Endometrial microvascular endothelial cells (primary cell): ENCODE measurements at regions not wholly inside any gene's neighbourhood (a gene's known extent, or its start where the extent isn't known, plus 50 kb on each side); places are given as distances from the start of the nearest gene placed in this dataset.

Experiments
- in situ Hi-C: cut with HindIII; loops from 2 replicates; pipeline ENCODE4 v1.10.0; 2017; ENCODE audit warnings: low sequenced_read_pairs, low pct_unique_long_range_greater_than_20kb; ENCODE audit errors: inconsistent ontology term

DNA sequence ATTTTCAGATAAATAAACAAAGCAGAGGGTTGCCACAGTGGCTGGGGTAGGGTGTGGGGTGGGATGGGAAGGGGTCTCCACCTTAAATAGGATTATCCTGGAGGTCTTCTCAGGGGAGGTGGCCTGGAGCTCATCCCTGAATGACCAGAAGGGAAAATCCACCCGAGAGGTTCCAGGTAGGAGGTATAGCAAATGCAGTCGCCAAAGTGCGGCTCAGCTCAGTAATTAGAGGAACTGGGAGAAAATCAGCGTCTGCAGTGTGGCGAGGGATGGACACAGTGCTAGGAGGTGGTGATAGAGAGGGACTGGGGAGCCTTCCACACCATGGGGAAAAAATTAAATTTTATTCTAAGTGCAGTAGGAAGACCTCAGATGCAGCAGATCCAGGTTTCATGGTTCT, 584.5 kb downstream of the MATN1 start:
- in situ Hi-C loops, result loop anchor here (25.0 kb wide), 1 partner anchor 777 kb away; no protein-coding TSS in a partner anchor

DNA sequence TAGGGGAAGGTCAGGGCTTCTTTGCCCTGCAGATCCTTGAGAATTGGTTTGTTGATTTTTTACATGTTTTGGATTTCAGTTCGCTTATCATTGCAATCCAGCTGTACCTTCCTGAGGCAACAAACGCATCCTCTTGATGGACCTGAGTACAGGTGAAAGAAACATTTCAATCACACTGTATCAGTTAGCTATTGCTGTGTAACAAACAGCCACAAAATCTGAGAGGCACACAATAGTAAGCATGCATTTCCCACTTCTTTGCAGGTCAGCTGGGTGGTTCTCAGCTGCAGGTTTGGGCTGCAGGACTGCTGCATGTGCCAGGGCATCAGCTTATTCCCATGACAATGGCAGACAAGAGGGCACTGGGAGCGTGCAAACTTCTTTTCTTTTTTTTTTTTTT, 586.4 kb downstream of the MATN1 start:
- in situ Hi-C loops, result loop anchor here (25.0 kb wide), 1 partner anchor 775 kb away; no protein-coding TSS in a partner anchor

DNA sequence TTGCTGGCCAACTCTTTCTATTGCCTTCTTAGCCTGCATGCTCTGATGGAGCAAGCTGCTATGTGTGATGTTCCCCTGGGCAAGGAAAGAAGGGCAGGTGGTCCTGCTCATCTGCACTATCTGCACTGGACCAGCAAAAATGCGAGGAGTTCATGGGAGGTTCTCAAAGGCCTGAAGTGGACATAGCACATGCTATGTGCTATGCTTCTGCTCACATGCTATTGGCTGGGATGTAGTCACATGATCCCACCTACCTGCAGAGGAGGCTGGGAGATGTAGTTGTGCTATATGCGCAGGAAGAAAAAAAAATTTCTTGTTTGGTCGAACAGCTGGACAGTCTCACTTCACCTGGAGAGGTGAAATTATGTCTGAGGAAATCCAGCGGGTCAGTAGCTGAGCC, 587.7 kb downstream of the MATN1 start:
- in situ Hi-C loops, result loop anchor here (25.0 kb wide), 1 partner anchor 773 kb away; no protein-coding TSS in a partner anchor

DNA sequence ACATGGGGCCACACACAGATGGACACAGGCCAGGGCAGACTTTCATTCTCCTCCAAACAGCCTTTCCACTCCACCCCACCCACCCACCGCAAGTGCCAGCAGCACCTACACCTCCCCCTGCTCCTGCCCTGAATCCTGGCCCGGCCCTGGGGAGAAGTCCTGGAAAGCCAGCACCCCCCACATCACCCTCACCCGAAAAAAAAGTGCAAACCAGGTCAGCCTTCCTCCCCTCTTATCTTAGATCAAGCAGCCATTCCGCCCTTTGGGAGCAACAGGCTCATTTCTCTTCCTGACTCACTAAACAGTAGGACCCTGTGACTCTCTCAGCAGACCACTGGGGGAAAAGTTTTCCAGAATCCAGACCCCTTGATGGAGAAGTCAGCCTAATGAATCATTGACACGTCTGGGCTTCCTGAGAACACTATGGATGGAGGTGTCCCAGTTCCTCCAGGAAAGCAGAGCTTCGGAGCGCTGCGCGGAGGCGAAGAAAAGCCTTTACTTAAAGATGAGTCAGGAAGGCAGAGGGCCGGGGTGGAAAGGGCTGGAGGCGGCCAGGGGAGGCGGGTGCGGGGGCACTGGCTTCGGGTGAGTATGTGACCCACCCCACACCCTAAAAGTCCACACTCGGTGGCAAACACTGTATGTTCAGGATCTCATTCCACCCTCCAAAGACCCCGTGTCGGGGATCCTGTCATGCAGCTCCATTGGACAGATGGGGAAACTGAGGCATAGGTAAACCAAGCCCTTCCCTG, 588.7 kb downstream of the MATN1 start:
- in situ Hi-C loops, result loop anchor here (25.0 kb wide), 1 partner anchor 772 kb away; no protein-coding TSS in a partner anchor

DNA sequence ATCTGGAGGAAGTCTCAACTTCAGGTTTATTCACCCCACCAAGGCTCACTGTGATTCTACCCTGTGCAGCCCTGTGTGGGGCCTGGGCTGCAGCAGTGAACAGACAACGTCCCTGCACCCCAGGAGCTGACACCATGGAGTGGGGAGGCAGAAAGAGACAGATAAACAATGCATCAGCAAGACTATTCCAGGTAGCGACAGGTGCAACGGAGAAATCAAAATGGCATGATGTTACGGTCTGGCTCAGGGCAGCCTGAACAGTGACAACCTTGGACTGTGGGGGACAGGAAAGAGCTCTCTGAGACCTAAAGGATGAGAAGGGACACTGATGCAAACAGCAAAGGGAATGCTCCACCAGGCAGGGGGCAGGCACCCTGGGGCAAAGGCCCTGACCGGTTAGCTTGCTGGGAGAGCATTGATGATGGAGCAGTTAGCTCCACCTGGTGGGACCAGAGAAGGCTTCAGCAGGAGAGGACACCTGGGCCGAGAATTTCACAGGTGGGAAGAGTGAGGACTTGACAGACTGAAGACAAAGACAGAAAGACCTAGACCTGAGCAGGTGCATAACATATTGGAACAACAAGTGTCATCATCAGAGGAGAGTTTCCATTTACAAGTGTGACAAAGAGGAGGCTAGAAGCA, 589.9 kb downstream of the MATN1 start:
- in situ Hi-C loops, result loop anchor here (25.0 kb wide), 1 partner anchor 771 kb away; no protein-coding TSS in a partner anchor

DNA sequence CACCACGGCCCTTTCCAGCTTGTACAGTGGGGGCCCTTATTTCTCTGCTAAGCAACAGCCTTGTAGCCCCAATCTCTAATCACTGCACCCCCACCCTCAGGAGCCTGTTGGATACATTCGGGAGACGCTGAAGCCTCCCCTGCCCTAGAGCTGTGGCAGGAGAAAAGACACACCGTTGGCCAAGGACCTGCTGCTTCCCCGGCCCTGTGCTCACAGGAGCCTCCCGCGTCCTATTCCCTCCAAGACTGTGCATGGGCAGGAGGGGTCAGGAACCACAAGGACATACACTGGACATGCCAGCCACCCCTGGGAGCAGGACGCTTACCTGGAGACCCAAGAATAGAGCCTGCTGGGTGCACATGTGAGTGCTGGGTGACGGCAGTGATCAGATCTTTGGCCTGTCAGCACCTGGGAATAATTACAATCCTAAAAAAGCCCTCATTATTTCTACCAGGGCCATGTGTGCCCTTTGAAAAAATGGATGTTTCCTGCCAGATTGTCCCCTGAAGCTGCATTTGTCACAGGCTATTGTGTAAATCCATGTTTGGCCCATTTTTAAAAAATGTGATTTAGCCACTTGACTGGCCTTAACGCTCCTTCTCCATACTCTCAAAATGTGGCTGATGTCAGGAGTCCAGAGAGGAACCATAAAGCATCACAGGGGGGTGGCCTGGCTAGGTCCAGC, 590.6 kb downstream of the MATN1 start:
- in situ Hi-C loops, result loop anchor here (25.0 kb wide), 1 partner anchor 770 kb away; no protein-coding TSS in a partner anchor

DNA sequence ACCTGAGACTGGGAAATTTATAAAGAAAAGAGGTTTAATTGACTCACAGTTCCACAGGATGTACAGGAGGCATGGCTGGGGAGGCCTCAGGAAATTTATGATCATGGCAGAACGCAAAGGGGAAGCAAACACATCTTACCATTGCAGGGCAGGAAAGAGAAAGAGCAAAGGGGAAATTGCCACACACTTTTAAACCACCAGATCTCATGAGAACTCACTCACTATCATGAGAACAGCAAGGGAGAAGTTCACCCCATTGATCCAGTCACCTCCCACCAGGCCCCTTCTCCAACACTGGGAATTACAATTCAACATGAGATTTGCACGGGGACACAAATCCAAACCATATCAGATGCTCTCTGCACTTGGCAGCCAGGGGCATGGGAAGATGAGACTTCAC, 592.8 kb downstream of the MATN1 start:
- in situ Hi-C loops, result loop anchor here (25.0 kb wide), 1 partner anchor 768 kb away; no protein-coding TSS in a partner anchor

DNA sequence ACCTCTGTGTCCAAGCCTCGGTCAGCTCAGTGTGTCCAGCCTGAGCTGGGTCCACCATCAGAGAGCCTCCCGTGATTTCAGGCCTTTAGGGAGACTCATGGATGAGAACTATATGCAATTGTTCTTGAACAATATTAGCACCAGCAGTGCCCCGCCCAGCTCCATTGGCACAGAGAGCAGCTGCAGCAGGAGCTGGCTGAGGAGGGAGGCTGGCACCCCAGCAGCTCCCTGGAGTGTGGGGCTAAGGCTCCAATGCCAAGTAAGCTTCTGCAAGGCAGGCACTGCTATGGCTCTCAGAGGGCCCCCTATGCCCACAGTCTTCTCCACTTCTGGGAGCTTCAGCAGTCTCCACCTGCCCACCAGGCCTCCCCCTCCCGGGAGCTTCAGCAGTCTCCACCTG, 593.3 kb downstream of the MATN1 start:
- in situ Hi-C loops, result loop anchor here (25.0 kb wide), 1 partner anchor 768 kb away; no protein-coding TSS in a partner anchor

DNA sequence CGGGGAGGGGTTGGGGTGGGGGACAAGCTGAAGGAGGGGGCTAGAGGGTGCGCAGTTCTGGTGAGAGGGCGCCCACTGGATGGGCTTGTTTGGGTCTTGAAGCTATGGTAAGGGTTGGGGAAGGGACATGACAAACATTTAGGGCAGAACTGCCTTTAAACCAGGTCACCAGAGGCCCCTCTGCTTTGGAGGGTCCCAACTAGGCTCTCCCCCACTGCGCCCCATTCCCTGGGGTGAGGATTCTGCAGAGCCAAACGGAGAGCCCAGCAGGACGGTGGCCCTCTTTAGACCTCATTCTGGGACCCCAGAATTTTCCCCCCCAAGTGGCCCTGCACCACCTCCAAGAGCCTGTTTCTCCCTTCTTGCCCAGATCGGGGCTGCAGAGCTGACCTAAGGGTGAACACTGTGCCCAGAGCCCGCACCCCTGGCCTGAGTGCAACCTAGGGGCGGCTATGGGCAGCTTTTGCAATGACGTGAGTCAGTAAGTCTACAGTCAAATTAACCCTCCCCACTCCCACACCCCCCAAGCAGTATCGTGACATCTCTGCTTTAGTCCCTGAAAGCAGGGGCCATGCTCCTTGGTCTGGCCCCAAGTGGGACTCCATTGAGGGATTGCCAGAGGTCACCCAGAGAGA, 593.8 kb downstream of the MATN1 start:
- in situ Hi-C loops, result loop anchor here (25.0 kb wide), 1 partner anchor 767 kb away; no protein-coding TSS in a partner anchor

DNA sequence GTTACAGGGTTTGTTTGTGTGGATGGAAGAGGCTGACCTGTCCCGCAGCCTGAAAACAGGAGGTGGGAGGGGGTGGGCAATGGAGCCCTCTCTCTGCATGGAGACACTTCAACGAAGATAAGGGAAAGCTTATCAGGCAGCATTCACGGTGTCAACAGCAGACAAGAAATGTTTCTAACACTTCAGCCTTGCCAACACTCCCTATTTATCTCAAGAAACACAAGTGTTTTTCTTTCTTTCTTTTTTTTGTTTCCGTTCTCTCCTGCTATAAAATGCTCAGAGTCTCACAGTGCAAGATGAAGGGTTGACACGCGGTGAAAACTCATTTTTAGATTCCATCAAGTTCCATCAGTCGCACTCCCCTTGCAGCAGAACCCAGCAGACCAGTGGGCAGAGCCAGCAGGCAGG, 594.4 kb downstream of the MATN1 start:
- in situ Hi-C loops, result loop anchor here (25.0 kb wide), 1 partner anchor 767 kb away; no protein-coding TSS in a partner anchor

DNA sequence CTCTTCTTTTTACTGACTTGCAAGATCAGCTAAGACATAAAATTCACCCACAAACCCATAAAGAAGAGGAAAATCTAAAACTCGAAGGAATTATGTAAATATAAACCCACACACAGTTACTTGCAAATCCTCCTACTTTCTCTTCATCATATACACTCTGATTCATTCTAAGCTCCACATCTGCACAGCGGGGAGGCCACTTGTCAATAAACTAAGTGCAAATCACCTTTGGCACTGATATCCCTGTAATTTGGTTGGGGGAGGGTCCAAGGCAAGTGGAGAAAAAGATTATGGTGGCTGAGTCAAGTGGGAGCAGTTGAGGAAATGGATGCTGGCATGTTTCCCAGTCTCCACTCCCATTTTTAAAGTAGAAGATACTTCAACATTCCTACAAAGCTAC, 596.5 kb downstream of the MATN1 start:
- in situ Hi-C loops, result loop anchor here (25.0 kb wide), 1 partner anchor 765 kb away; no protein-coding TSS in a partner anchor

DNA sequence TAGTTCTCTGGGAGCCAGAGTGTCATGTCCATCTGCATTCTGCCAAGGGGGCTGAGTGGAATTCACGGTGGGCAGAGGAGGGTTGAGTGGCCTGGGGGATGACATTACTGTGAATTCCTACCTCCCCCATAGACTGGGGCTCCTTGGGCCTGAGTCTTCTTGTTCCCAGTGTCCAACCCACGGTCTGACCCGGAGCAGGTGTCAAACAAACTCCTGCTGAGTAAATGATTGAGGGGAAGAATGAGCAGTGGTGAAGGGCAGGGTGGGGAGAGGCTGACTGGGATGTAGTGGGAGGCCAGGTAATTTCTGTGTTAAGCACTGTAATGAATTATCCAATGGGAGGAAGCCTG, 597.6 kb downstream of the MATN1 start:
- in situ Hi-C loops, result loop anchor here (25.0 kb wide), 1 partner anchor 763 kb away; no protein-coding TSS in a partner anchor

DNA sequence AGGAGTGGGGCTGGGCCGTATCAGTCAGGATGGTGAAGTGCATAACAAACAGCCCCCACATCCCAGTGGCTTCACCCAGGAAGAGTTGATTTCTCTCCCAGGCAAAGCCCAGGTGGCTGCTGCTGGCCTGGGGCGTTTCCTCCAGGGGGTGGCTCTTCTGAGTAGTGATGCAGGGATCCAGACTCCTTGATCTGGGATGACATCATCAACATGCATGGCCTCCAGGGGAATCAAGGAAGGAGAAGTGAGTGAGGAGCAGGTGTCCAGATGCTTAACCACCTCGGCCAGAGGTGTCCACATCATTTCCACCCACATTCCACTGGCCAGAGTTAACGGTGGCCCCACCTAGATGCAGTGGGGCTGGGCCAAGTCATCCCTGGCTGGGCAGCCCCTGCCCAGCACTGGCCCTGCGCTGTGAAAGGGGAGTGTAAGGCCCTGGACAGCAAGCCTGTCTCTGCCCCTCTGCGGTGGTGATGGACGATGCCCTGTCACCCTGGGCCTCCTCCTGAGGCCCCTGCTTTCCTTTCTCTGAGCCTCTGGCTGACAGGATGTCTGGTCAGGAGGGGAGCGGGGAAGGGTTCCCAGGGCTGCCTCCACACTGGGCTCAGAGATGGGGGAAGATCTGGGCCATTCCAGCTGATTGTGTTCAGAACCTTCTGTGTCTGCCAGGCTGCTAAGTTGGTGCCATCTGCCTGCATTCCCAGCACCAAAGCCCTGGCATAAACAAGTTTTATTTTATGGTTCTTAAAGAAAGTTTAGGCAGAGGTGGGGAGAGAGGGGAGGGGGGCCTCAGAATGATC, 598.2 kb downstream of the MATN1 start:
- in situ Hi-C loops, result loop anchor here (25.0 kb wide), 1 partner anchor 763 kb away; no protein-coding TSS in a partner anchor

DNA sequence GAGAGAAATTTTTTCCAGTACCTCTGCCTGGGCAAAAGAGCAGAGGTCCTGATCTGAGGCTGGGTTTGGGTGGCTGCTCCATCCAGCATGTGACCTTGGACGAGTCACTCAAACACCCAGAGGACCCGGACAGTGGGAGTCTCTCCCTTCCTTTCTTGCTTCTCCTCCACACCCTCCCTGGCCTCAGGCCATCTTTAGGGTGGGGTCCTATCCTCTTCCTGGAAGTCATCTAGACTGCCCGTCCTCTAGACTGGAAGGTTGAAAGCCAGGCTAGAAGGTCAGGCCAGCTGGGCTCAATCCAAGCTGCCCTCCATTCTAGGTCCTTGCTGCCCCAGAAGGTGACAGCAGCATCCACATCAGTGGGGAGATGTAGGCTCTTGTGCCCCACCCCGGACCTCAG, 599.5 kb downstream of the MATN1 start:
- in situ Hi-C loops, result no loop called here

DNA sequence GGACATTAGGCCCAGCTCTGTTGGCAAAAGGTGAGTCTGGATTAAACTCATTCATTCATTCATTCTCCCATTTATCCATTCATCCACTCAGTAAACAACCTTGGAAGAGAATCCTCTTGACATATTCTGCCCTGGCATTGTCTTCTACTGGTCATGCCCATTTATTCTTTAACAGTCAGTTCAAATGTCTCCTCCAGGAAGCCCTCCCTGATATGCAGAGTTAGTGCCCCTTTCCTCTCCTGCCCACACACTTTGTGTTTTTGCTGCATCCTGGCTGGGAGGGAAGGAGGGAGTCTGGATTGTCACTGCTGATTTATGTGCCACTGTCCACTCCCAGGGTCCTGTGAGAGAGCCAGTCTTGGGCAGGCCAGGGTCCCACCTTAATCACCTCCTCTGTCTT, 600.3 kb downstream of the MATN1 start:
- in situ Hi-C loops, result no loop called here

DNA sequence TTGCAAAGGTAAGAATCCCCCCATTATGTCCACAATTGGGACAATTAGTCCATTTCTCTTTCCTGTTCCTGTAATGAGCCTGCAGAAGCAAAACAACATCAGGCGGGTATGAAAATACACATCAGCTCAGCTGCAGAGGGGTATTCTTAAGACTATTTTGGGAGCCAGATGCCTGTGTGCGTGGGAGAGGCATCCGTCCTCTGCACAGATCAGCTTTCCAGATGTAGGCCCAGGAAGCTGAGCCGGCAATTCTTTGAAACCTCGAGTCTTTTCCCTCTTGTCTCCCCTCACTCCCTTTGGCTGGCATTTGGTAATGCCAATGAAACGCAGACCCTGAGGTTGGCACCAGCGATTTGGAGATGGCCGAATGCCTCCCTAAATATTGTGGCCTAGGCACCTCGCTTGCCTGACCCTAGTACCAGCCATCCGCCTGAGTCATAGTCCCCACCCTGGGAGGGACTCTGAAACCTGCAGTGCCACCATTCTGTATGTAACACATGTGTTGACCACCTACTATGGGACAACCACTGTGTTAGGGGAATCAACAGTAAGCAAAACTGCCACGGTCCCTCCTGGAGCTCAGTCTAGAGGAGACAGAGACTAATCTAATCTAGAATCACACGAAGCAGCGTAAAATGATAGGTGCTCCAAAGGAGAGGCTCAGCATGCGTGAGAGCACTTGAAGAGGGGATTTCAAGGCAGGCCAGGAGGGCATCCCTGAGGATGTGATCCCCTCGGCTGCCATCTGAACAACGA, 603.0 kb downstream of the MATN1 start:
- in situ Hi-C loops, result no loop called here

DNA sequence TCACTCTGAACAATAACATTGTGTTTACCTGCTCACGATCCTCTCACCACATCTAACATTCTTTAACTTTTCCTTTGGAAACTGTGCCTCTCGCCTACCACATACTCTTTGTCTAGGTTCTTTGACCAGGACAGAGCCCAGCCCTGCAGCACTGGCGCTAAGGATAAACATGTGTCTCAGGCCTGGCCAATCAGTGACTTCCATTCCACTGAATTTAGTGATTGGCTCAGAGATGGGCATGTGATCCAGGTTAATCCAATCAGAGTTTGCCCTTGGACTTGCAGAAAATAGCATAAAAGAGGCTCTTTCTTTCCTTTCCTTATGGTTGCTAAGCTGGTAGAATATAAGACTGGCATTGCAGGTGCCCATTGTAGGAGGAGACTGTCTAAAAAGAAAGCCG, 605.7 kb downstream of the MATN1 start:
- in situ Hi-C loops, result no loop called here
